Spleen (tissue), 7 donors: ENCODE measurements at regions not wholly inside any gene's neighbourhood (a gene's known extent, or its start where the extent isn't known, plus 50 kb on each side); places are given as distances from the start of the nearest gene placed in this dataset.

ENCODE experiments used
- POLR2A ChIP-seq, 3 donors: fragments of 450-650 bp; IDR thresholded peaks; one replicate each; pipeline ENCODE4 v1.5.1; 2017; ENCODE audit warnings: antibody characterized with exemption in 3 of 3, mild to moderate bottlenecking in 1 of 3
- TF ChIP-seq, protein P1 (sequence below), 11 experiments: fragments of 200-600 bp in 7 of 11; fragments of 450-650 bp in 4 of 11; sonication (generic) in 4 of 11; IDR thresholded peaks in 8 of 11; conservative IDR thresholded peaks in 3 of 11; 1 replicate in 7 of 11; 2 replicates in 4 of 11; pipeline versions ENCODE4 v1.4.0 to v1.8.0; 2016 to 2021; ENCODE audit warnings: antibody characterized with exemption in 11 of 11, inconsistent platforms in 4 of 11, mild to moderate bottlenecking in 1 of 11
- donor health status: DM: no; HTN: no; CAD: no; lungs with moderate emphysema.
- donor health status: DM: no; HTN: no; CAD: no.
- donor health status: DM: no; HTN: no; CAD: no.

- TF ChIP-seq, protein P1, sequence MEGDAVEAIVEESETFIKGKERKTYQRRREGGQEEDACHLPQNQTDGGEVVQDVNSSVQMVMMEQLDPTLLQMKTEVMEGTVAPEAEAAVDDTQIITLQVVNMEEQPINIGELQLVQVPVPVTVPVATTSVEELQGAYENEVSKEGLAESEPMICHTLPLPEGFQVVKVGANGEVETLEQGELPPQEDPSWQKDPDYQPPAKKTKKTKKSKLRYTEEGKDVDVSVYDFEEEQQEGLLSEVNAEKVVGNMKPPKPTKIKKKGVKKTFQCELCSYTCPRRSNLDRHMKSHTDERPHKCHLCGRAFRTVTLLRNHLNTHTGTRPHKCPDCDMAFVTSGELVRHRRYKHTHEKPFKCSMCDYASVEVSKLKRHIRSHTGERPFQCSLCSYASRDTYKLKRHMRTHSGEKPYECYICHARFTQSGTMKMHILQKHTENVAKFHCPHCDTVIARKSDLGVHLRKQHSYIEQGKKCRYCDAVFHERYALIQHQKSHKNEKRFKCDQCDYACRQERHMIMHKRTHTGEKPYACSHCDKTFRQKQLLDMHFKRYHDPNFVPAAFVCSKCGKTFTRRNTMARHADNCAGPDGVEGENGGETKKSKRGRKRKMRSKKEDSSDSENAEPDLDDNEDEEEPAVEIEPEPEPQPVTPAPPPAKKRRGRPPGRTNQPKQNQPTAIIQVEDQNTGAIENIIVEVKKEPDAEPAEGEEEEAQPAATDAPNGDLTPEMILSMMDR (IDR thresholded peaks at IDR 0.05 in 8 of 11, conservative IDR thresholded peaks at IDR 0.05 in 3 of 11), result no peak
- TF ChIP-seq POLR2A (IDR thresholded peaks at IDR 0.05), result no peak
Measured at GRCh38 chr2:175769200-175769599, 232.9 kb downstream of the LNPK start.
